ENCODE measurements at regions not wholly inside any gene's neighbourhood (a gene's known extent, or its start where the extent isn't known, plus 50 kb on each side); places are given as distances from the start of the nearest gene placed in this dataset.

- Mint-ChIP-seq H3K4me1 (peaks cover 30% of the 10 kb centered on the region), H3K27me3 (ENCODE audit: insufficient read depth, low read depth) (peaks cover 6% of the 10 kb centered on the region), H3K9me3 (peaks cover 5% of the 10 kb centered on the region), H3K27ac (peak overlapping the region; percentile 79), H3K36me3 (no peaks in the 10 kb centered on the region), H3K4me3 (no peak overlapping the region)
- Histone ChIP-seq H3F3A (ENCODE audit: low read depth) (no peaks in the 10 kb centered on the region), H3K4me3 (no peak overlapping the region), H2AFZ (replicated peaks) (no peak overlapping the region), H3K9me3 (ENCODE audit: low read depth) (no peaks in the 10 kb centered on the region), H3K27me3 (no peaks in the 10 kb centered on the region), H3K27ac (no peak overlapping the region), H3K4me1 (peaks cover 8% of the 10 kb centered on the region), H3K36me3 (no peaks in the 10 kb centered on the region), H4K20me1 (ENCODE audit: low read depth) (no peaks in the 10 kb centered on the region), H3K79me2 (ENCODE audit: low read depth) (no peaks in the 10 kb centered on the region), H3K9ac (no peak overlapping the region), H3K4me2 (no peak overlapping the region)
- TF ChIP-seq CTCF (IDR thresholded peaks at IDR 0.05) = no peak
- no peak for TF ChIP-seq EZH2 (IDR thresholded peaks at IDR 0.05)
- TF ChIP-seq EZH2phosphoT487 (IDR thresholded peaks at IDR 0.05) = no peak
- DNase-seq (ENCODE audit: low spot score) = no peak
Observed at GRCh38 chr12:125320177-125320576, 254.9 kb downstream of the AACS start.

GRCh38 chr12:125324861-125325490 lies 259.7 kb downstream of the AACS start:
- TF ChIP-seq EZH2 (IDR thresholded peaks at IDR 0.05) (no peak), EZH2phosphoT487 (IDR thresholded peaks at IDR 0.05) (no peak), CTCF (IDR thresholded peaks at IDR 0.05) (no peak)
- no peak overlapping the region for H3K4me2 ChIP-seq

GRCh38 chr12:125329239-125330102 lies 264.2 kb downstream of the AACS start:
- peak; percentile 86 for DNase-seq (ENCODE audit: low spot score)
- peak overlapping the region; percentile 81 for H3K27ac Mint-ChIP-seq
- no peaks in the 10 kb centered on the region for H3K79me2 ChIP-seq (ENCODE audit: low read depth)
- no peak overlapping the region for H2AFZ ChIP-seq (replicated peaks)
- H3K4me3 Mint-ChIP-seq = peak overlapping the region; percentile 52
- peaks cover 6% of the 10 kb centered on the region for H3K36me3 Mint-ChIP-seq
- H4K20me1 ChIP-seq (ENCODE audit: low read depth) = peaks cover 11% of the 10 kb centered on the region
- peaks cover 10% of the 10 kb centered on the region for H3K27me3 Mint-ChIP-seq (ENCODE audit: insufficient read depth, low read depth)
- H3K4me2 ChIP-seq = peak overlapping the region; percentile 70
- H3K9me3 Mint-ChIP-seq = peaks cover 26% of the 10 kb centered on the region
- H3K36me3 ChIP-seq = no peaks in the 10 kb centered on the region
- peak overlapping the region; percentile 24 for H3K4me3 ChIP-seq
- H3K9ac ChIP-seq = no peak overlapping the region
- H3K9me3 ChIP-seq (ENCODE audit: low read depth) = no peaks in the 10 kb centered on the region
- H3K4me1 Mint-ChIP-seq = peaks cover 42% of the 10 kb centered on the region
- peak overlapping the region; percentile 94 for H3K27ac ChIP-seq
- no peaks in the 10 kb centered on the region for H3K27me3 ChIP-seq
- H3F3A ChIP-seq (ENCODE audit: low read depth) = peaks cover 28% of the 10 kb centered on the region
- peaks cover 24% of the 10 kb centered on the region for H3K4me1 ChIP-seq
- TF ChIP-seq CTCF (IDR thresholded peaks at IDR 0.05) (no peak), EZH2 (IDR thresholded peaks at IDR 0.05) (no peak), EZH2phosphoT487 (IDR thresholded peaks at IDR 0.05) (no peak)

More at GRCh38 chr12:125324861-125325490, 259.7 kb downstream of the AACS start:
- Mint-ChIP-seq H3K4me1 (peaks cover 56% of the 10 kb centered on the region), H3K27ac (peak overlapping the region; percentile 74), H3K4me3 (peak overlapping the region; percentile 50), H3K9me3 (peaks cover 31% of the 10 kb centered on the region), H3K36me3 (peaks cover 6% of the 10 kb centered on the region), H3K27me3 (ENCODE audit: insufficient read depth, low read depth) (peaks cover 7% of the 10 kb centered on the region)
- H3K27me3 ChIP-seq = no peaks in the 10 kb centered on the region
- H4K20me1 ChIP-seq (ENCODE audit: low read depth) = peaks cover 9% of the 10 kb centered on the region
- H3K27ac ChIP-seq = no peak overlapping the region
- no peak for DNase-seq (ENCODE audit: low spot score)
- H2AFZ ChIP-seq (replicated peaks) = no peak overlapping the region
- H3F3A ChIP-seq (ENCODE audit: low read depth) = peaks cover 18% of the 10 kb centered on the region
- no peaks in the 10 kb centered on the region for H3K9me3 ChIP-seq (ENCODE audit: low read depth)
- H3K36me3 ChIP-seq = no peaks in the 10 kb centered on the region
- no peak overlapping the region for H3K9ac ChIP-seq
- H3K4me3 ChIP-seq = no peak overlapping the region
- H3K4me1 ChIP-seq = peaks cover 22% of the 10 kb centered on the region
- H3K79me2 ChIP-seq (ENCODE audit: low read depth) = no peaks in the 10 kb centered on the region
